Spinal cord (tissue), 9 donors: ENCODE measurements at regions not wholly inside any gene's neighbourhood (a gene's known extent, or its start where the extent isn't known, plus 50 kb on each side); places are given as distances from the start of the nearest gene placed in this dataset.
"Not testable (repeated sequence)": the region's sequence is repeated elsewhere in the genome, so short reads cannot be mapped to it uniquely, and the experiment has no call there.

Source experiments
- DNase-seq, 6 donors: peaks; one replicate each; pipeline versions ENCODE4 v3.0.0 to v3.0.0-alpha.2; 2013 to 2015; ENCODE audit warnings: low spot score in 6 of 6, low read depth in 4 of 6
- H3K27ac ChIP-seq: one replicate; pipeline ENCODE4 v1.5.1; 2013; ENCODE audit warnings: low read depth, low read length, control low read depth
- H3K27me3 ChIP-seq: one replicate; pipeline ENCODE4 v1.6.1; 2013; ENCODE audit warnings: low read length; ENCODE audit not compliant: control insufficient read depth, insufficient read depth
- H3K36me3 ChIP-seq: one replicate; pipeline ENCODE4 v1.6.1; 2013; ENCODE audit warnings: low read length; ENCODE audit not compliant: control insufficient read depth, insufficient read depth
- H3K4me1 ChIP-seq: one replicate; pipeline ENCODE4 v1.6.1; 2013; ENCODE audit warnings: low read length; ENCODE audit not compliant: control insufficient read depth, insufficient read depth
- H3K4me3 ChIP-seq: one replicate; pipeline ENCODE4 v1.5.1; 2013; ENCODE audit warnings: low read depth, low read length, control low read depth
- H3K9me3 ChIP-seq: one replicate; pipeline ENCODE4 v1.6.1; 2013; ENCODE audit warnings: low read length; ENCODE audit not compliant: control insufficient read depth, insufficient read depth
- WGBS: methylation state at CpG from one replicate; pipeline ENCODE4 v1.1.5; 2013; ENCODE audit warnings: missing lambda C conversion rate; ENCODE audit not compliant: insufficient coverage; 5-methylcytosine and 5-hydroxymethylcytosine counted together
- donor health status: healthy.

GRCh38 chr12:33825986-33826602 is 196.2 kb upstream of the ALG10 start:
- no CpG with 5 or more reads among the region's 2 CpGs for WGBS
- no peak overlapping the region for H3K27ac ChIP-seq
- no peaks in the 10 kb centered on the region for H3K36me3 ChIP-seq
- H3K4me1 ChIP-seq, result no peaks in the 10 kb centered on the region
- H3K4me3 ChIP-seq, result no peak overlapping the region
- DNase-seq, result peak; percentile 2 to 85 (median 5)
- H3K27me3 ChIP-seq, result no peaks in the 10 kb centered on the region
- peaks cover 2% of the 10 kb centered on the region for H3K9me3 ChIP-seq

DNA sequence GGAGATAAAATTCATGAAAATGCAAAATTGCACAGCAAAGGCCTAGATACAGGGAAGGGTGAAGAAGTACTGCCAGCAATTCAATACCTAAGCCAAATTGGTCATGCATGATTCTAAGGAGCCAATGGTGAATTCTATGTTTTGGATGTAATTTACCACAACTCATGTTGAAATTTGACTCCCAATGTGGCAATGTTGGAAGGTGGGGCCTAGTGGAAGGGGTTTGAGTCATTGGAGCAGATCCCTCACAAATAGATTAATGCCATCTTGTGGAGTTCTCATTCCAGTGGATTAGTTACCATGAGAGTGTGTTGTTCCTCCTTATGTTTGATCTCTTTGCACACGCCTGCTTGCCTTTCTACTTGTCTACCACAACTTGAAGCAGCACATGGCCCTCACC is 194.0 kb upstream of the ALG10 start:
- Histone ChIP-seq H3K9me3 (peaks cover 2% of the 10 kb centered on the region), H3K4me3 (no peak overlapping the region), H3K27ac (no peak overlapping the region), H3K27me3 (no peaks in the 10 kb centered on the region), H3K36me3 (no peaks in the 10 kb centered on the region), H3K4me1 (no peaks in the 10 kb centered on the region)
- DNase-seq, result no peak
- no CpG with 5 or more reads among the region's 1 CpG for WGBS

DNA sequence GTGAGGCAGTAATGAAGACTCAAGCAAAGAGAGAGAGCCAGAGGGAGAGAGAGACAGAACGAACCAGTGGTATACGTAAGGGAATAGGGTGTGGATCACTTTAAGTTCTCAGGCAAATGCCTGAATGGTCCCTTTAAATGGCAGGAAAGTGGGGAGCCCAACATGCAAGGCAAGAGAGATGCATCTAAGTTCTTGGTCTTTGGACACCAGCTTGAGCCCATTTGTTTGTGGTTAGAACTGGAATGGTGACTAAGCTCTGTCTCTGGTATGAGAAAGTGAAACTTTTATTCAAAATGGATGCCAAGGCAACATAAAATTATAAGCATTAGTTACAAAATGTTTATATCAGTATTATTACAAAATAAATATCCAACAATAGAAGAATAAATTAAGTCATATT is 192.2 kb upstream of the ALG10 start:
- 85% methylated on average over 2 of the region's 2 CpGs for WGBS
- H3K27me3 ChIP-seq, result no peaks in the 10 kb centered on the region
- H3K36me3 ChIP-seq, result no peaks in the 10 kb centered on the region
- no peaks in the 10 kb centered on the region for H3K4me1 ChIP-seq
- peaks cover 2% of the 10 kb centered on the region for H3K9me3 ChIP-seq
- DNase-seq, result no peak
- no peak overlapping the region for H3K4me3 ChIP-seq
- H3K27ac ChIP-seq, result no peak overlapping the region

- Histone ChIP-seq H3K4me3 (no peak overlapping the region), H3K36me3 (no peaks in the 10 kb centered on the region), H3K27ac (no peak overlapping the region), H3K9me3 (peaks cover 2% of the 10 kb centered on the region), H3K4me1 (no peaks in the 10 kb centered on the region), H3K27me3 (no peaks in the 10 kb centered on the region)
- WGBS, result no CpG with 5 or more reads among the region's 3 CpGs
- no peak for DNase-seq
These were observed 189.4 kb upstream of the ALG10 start for GRCh38 chr12:33832900-33833299.

DNA sequence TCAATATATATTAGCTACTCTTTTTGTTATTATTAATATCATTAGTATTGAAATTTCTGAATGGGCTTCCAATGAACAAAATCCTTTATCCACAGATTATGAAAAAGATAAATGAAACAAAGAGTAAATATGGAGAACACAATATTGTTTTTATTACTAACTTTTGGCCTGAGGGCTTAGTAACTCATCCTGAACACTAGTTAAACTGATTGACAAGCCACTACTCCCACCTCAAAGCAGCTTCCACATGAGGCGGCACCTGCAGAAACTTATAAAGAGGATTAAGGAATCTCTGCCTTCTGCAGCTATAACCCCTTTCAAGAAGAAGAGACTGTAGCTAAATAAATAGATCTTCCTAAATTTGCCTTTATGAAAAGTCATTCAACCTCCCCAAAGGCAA is 187.6 kb upstream of the ALG10 start:
- no CpG with 5 or more reads among the region's 1 CpG for WGBS
- Histone ChIP-seq H3K27ac (no peak overlapping the region), H3K9me3 (peaks cover 2% of the 10 kb centered on the region), H3K4me1 (no peaks in the 10 kb centered on the region), H3K36me3 (no peaks in the 10 kb centered on the region), H3K4me3 (no peak overlapping the region), H3K27me3 (no peaks in the 10 kb centered on the region)
- no peak for DNase-seq

DNA sequence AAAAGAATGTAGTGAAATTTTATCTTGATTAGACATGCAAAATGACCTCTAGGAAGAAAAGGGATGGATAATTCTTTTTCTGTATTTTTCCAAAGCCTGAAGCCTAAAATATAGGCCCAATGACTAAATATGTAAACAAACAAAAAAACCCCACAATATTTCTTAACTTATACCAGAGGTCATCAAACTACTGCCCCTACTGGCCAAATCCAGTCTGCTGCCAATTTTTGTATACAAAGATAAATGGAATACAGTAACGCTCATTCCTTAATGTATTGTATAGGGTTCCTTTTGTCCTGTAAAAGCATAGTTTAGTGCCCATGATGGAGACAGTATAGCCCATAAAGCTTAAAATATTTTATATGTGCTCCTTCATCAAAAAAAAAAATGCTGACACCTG is 145.7 kb upstream of the ALG10 start:
- H3K36me3 ChIP-seq, result no peaks in the 10 kb centered on the region

DNA sequence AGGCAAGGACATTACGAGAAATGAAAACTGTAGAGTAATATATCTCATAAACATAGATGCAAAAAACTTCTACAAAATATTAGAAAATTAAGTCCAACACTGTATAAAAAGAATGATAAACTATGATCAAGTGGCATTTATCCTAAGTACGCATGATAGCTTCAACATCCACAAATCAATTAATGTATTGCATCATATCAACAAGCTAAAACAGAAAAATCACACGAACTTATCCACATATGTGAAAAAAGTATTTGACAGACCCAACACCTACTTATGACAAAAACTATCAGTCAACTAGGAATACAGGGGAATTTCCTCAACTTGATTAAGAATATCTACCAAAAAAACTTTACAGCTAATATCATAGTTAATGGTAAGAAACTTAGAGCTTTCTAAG is 129.9 kb upstream of the ALG10 start:
- Histone ChIP-seq H3K36me3 (no peaks in the 10 kb centered on the region), H3K27ac (no peak overlapping the region), H3K27me3 (no peaks in the 10 kb centered on the region), H3K4me3 (no peak overlapping the region), H3K9me3 (no peaks in the 10 kb centered on the region), H3K4me1 (no peaks in the 10 kb centered on the region)
- DNase-seq, result no peak
- no CpG with 5 or more reads among the region's 3 CpGs for WGBS

More for the DNA sequence above, 145.7 kb upstream of the ALG10 start:
- no peaks in the 10 kb centered on the region for H3K27me3 ChIP-seq
- no peak overlapping the region for H3K4me3 ChIP-seq
- H3K27ac ChIP-seq, result no peak overlapping the region
- H3K4me1 ChIP-seq, result no peaks in the 10 kb centered on the region
- no CpG with 5 or more reads among the region's 1 CpG for WGBS
- DNase-seq, result no peak
- H3K9me3 ChIP-seq, result peaks cover 2% of the 10 kb centered on the region

DNA sequence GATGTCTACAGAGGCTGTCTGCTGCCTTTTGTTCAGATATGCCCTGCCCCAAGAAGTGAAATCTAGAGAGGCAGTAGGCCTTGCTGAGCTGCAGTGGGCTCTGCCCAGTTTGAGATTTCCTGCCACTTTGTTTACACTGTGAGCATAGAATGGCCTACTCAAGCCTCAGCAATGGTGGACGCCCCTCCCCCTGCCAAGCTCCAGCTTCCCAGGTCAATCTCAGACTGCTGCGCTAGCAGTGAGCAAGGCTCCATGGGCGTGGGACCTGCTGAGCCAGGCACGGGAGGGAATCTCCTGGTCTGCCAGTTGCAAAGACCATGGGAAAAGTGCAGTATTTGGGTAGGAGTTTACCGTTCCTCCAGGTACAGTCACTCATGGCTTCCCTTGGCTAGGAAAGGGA is 101.8 kb upstream of the ALG10 start:
- not testable (repeated sequence) for H3K27ac ChIP-seq, H3K4me1 ChIP-seq, H3K9me3 ChIP-seq, H3K27me3 ChIP-seq, DNase-seq, H3K4me3 ChIP-seq, H3K36me3 ChIP-seq
- 78% methylated on average over 5 of the region's 5 CpGs for whole genome bisulfite sequencing

DNA sequence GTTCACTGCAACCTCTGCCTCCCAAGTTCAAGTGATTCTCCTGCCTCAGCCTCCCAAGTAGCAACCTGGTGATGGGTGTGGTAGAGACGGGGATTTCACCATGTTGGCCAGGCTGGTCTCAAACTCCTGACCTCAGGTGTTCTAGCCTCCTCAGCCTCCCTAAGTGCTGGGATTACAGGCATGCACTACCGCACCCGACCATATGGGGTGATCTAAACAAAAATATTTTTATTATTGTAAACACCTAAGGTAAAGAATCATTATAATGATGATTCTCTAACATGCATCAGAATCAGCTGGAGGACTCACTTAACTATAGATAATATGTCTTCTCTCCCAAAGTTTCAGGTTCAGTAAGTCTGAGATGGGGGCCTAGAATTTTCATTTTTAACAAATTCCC is 96.2 kb upstream of the ALG10 start:
- WGBS, result no CpG with 5 or more reads among the region's 3 CpGs
- Histone ChIP-seq H3K27ac (no peak overlapping the region), H3K9me3 (peaks cover 5% of the 10 kb centered on the region), H3K4me3 (no peak overlapping the region), H3K27me3 (no peaks in the 10 kb centered on the region), H3K36me3 (no peaks in the 10 kb centered on the region), H3K4me1 (no peaks in the 10 kb centered on the region)
- no peak for DNase-seq

GRCh38 chr12:33937669-33938068 is 84.6 kb upstream of the ALG10 start:
- WGBS, result no CpG with 5 or more reads among the region's 1 CpG
- H3K9me3 ChIP-seq, H3K4me3 ChIP-seq, DNase-seq, H3K36me3 ChIP-seq, H3K4me1 ChIP-seq, H3K27ac ChIP-seq, H3K27me3 ChIP-seq: not testable (repeated sequence)
